ENCODE measurements at regions not wholly inside any gene's neighbourhood (a gene's known extent, or its start where the extent isn't known, plus 50 kb on each side); places are given as distances from the start of the nearest gene placed in this dataset.

GRCh38 chr6:170041526-170041925 is 249.4 kb downstream of the DLL1 start:
- Histone ChIP-seq H3K27me3 (ENCODE audit: control insufficient read depth, low read length) (no peaks in the 10 kb centered on the region), H3K36me3 (ENCODE audit: control insufficient read depth, low read length) (no peaks in the 10 kb centered on the region), H3K4me3 (ENCODE audit: low read length) (no peak overlapping the region), H3K4me2 (ENCODE audit: low read length) (no peak overlapping the region), H3K79me2 (ENCODE audit: control insufficient read depth, low read length) (no peaks in the 10 kb centered on the region), H3F3A (ENCODE audit: control insufficient read depth, insufficient read depth) (no peaks in the 10 kb centered on the region), H3K4me1 (ENCODE audit: control insufficient read depth, low read length) (no peaks in the 10 kb centered on the region), H3K27ac (ENCODE audit: low read depth, low read length) (no peak overlapping the region), H3K9me2 (replicated peaks; ENCODE audit: control insufficient read depth, low read length) (no peaks in the 10 kb centered on the region), H4K20me1 (ENCODE audit: control insufficient read depth, insufficient read depth, low read depth, low read length) (no peaks in the 10 kb centered on the region), H3K9me3 (ENCODE audit: control insufficient read depth, insufficient read depth, low read length) (peaks cover 8% of the 10 kb centered on the region; the same call in 1 of the 2 replicates)
- TF ChIP-seq EZH2phosphoT487 (IDR thresholded peaks at IDR 0.05; ENCODE audit: borderline replicate concordance, low read length) (no peak), CTCF (IDR thresholded peaks at IDR 0.05; ENCODE audit: low read depth, low read length, poor library complexity, severe bottlenecking) (no peak)

GRCh38 chr6:170040906-170041305 is 250.0 kb downstream of the DLL1 start:
- no peaks in the 10 kb centered on the region for H3K36me3 ChIP-seq (ENCODE audit: control insufficient read depth, low read length)

GRCh38 chr6:170040115-170040500 is 250.8 kb downstream of the DLL1 start:
- Histone ChIP-seq H3K27me3 (ENCODE audit: control insufficient read depth, low read length) (no peaks in the 10 kb centered on the region), H3K9me3 (ENCODE audit: control insufficient read depth, insufficient read depth, low read length) (peaks cover 8% of the 10 kb centered on the region; the same call in 1 of the 2 replicates), H3F3A (ENCODE audit: control insufficient read depth, insufficient read depth) (no peaks in the 10 kb centered on the region), H3K4me3 (ENCODE audit: low read length) (no peak overlapping the region), H3K9me2 (replicated peaks; ENCODE audit: control insufficient read depth, low read length) (no peaks in the 10 kb centered on the region), H3K27ac (ENCODE audit: low read depth, low read length) (no peak overlapping the region), H3K4me2 (ENCODE audit: low read length) (no peak overlapping the region), H4K20me1 (ENCODE audit: control insufficient read depth, insufficient read depth, low read depth, low read length) (no peaks in the 10 kb centered on the region), H3K79me2 (ENCODE audit: control insufficient read depth, low read length) (no peaks in the 10 kb centered on the region), H3K4me1 (ENCODE audit: control insufficient read depth, low read length) (no peaks in the 10 kb centered on the region), H3K36me3 (ENCODE audit: control insufficient read depth, low read length) (no peaks in the 10 kb centered on the region)
- no peak for TF ChIP-seq CTCF (IDR thresholded peaks at IDR 0.05; ENCODE audit: low read depth, low read length, poor library complexity, severe bottlenecking)
- TF ChIP-seq EZH2phosphoT487 (IDR thresholded peaks at IDR 0.05; ENCODE audit: borderline replicate concordance, low read length) = no peak

More at GRCh38 chr6:170040906-170041305, 250.0 kb downstream of the DLL1 start:
- Histone ChIP-seq H3K27ac (ENCODE audit: low read depth, low read length) (no peak overlapping the region), H3K27me3 (ENCODE audit: control insufficient read depth, low read length) (no peaks in the 10 kb centered on the region), H3K4me3 (ENCODE audit: low read length) (no peak overlapping the region), H3K4me2 (ENCODE audit: low read length) (no peak overlapping the region), H3F3A (ENCODE audit: control insufficient read depth, insufficient read depth) (no peaks in the 10 kb centered on the region), H3K9me3 (ENCODE audit: control insufficient read depth, insufficient read depth, low read length) (peaks cover 8% of the 10 kb centered on the region; the same call in 1 of the 2 replicates), H3K79me2 (ENCODE audit: control insufficient read depth, low read length) (no peaks in the 10 kb centered on the region), H4K20me1 (ENCODE audit: control insufficient read depth, insufficient read depth, low read depth, low read length) (no peaks in the 10 kb centered on the region), H3K4me1 (ENCODE audit: control insufficient read depth, low read length) (no peaks in the 10 kb centered on the region), H3K9me2 (replicated peaks; ENCODE audit: control insufficient read depth, low read length) (no peaks in the 10 kb centered on the region)
- TF ChIP-seq EZH2phosphoT487 (IDR thresholded peaks at IDR 0.05; ENCODE audit: borderline replicate concordance, low read length) = no peak
- TF ChIP-seq CTCF (IDR thresholded peaks at IDR 0.05; ENCODE audit: low read depth, low read length, poor library complexity, severe bottlenecking) = no peak
